Kidney epithelial cell (primary cell): ENCODE measurements at regions not wholly inside any gene's neighbourhood (a gene's known extent, or its start where the extent isn't known, plus 50 kb on each side); places are given as distances from the start of the nearest gene placed in this dataset.
A peak's percentile ranks its signal among the peaks of the same experiment; 100 is the strongest.

ENCODE experiments used
- DNase-seq: peaks from one replicate; pipeline ENCODE4 v3.0.0-alpha.2; 2010; ENCODE audit warnings: low read depth
- H3K27me3 ChIP-seq: 2 replicates; pipeline ENCODE4 v1.6.0; 2011; ENCODE audit warnings: low read length; ENCODE audit not compliant: control insufficient read depth, insufficient read depth
- H3K36me3 ChIP-seq: 2 replicates; pipeline ENCODE4 v1.5.1; 2011; ENCODE audit warnings: low read length; ENCODE audit not compliant: control insufficient read depth, insufficient read depth
- H3K4me3 ChIP-seq: 2 replicates; pipeline ENCODE4 v1.5.1; 2011; ENCODE audit warnings: low read depth, mild to moderate bottlenecking, control low read depth, low read length
- TF ChIP-seq, protein P1 (sequence below): IDR thresholded peaks from 2 replicates; pipeline ENCODE4 v1.5.1; 2011; ENCODE audit warnings: mild to moderate bottlenecking, moderate library complexity, low read length, control low read depth, inconsistent platforms; ENCODE audit not compliant: insufficient read depth, poor library complexity, severe bottlenecking

DNA sequence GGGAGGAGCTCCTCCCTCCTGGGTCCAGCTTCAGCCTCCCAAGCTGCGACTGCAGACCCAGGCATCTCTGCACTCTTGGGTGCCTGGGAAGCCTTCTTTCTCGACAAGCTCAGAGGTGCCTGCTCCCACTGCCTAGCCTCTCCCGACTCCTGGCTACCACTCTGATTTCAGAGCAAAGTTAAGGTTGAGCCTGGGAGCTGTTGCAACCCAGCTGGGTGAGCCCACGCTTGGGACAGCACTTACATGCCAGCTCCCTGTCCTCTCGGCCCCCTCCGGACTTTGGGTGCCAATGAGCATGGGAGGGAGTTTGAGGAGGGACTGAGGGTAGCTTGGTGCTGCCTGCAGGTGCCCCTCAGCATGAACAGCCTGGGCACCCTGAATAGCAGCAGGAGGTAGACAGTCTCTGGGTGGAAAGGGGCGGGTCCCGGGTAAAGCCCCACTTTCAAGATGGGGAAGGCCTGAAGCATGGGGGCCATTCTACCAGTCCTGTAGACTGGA, 1383.4 kb upstream of the PCDH20 start:
- no peak for DNase-seq
- TF ChIP-seq, protein P1, sequence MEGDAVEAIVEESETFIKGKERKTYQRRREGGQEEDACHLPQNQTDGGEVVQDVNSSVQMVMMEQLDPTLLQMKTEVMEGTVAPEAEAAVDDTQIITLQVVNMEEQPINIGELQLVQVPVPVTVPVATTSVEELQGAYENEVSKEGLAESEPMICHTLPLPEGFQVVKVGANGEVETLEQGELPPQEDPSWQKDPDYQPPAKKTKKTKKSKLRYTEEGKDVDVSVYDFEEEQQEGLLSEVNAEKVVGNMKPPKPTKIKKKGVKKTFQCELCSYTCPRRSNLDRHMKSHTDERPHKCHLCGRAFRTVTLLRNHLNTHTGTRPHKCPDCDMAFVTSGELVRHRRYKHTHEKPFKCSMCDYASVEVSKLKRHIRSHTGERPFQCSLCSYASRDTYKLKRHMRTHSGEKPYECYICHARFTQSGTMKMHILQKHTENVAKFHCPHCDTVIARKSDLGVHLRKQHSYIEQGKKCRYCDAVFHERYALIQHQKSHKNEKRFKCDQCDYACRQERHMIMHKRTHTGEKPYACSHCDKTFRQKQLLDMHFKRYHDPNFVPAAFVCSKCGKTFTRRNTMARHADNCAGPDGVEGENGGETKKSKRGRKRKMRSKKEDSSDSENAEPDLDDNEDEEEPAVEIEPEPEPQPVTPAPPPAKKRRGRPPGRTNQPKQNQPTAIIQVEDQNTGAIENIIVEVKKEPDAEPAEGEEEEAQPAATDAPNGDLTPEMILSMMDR = no peak
- Histone ChIP-seq H3K4me3 (no peak overlapping the region), H3K27me3 (no peaks in the 10 kb centered on the region), H3K36me3 (no peaks in the 10 kb centered on the region)

DNA sequence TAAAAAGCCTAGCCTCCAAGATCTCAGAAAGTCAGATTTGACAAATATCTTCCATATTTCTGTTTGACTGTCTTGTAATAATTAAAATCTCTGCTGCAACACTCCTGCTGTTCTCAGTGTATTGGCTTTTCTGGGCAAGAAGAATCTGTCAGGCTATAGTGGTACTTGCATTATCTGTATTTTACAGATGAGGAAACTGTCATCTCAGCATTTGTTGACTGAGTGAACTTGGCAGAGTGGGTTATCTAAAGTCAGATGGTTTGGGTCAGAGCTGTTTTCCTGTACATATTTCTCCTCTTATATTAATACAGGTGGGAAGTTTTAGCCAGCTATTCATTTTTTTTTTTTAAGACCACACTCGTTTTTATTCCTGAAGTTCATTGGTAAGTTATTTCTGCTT, 1378.2 kb upstream of the PCDH20 start:
- Histone ChIP-seq H3K36me3 (no peaks in the 10 kb centered on the region), H3K4me3 (no peak overlapping the region), H3K27me3 (no peaks in the 10 kb centered on the region)
- no peak for DNase-seq
- TF ChIP-seq, protein P1 = no peak

DNA sequence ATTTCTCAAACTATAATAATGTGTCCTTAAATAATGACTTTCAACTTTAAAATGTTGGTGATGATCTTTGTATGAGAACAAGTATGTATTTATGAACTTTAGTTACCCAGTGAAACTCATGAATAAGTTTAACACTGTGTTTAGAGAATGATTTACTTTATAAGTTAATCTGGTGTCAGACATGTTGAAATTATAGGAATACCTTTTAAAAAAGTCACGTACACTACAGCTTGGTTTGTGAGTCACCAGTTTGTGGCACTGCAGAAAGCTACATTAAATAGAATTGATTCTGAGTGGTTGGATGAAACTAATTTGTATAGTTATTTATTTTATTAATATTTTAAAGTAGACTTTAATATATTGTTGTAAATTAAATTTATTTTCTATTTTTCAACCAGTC, 1366.2 kb upstream of the PCDH20 start:
- TF ChIP-seq, protein P1 = no peak
- no peaks in the 10 kb centered on the region for H3K36me3 ChIP-seq
- H3K27me3 ChIP-seq = no peaks in the 10 kb centered on the region
- H3K4me3 ChIP-seq = no peak overlapping the region
- DNase-seq = peak; percentile 7

DNA sequence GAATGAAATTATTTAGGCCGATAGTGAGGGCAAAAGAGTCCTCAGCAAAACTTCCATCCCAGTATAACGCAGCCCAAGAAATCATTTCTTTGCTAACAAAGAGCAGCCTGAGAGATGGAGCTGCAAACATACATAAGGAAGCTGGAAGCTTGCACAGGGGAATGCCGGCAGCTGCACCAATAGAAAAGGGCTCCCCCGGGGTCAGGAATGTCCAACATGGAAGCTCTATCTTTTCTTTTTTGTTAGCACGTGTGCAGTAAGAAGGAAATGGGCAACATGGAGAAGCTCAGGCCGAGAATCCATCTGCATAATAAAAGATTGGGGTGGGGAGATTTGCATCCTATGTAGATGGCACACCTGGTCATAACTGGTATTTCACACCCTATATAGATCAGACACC, 1363.5 kb upstream of the PCDH20 start:
- H3K27me3 ChIP-seq = no peaks in the 10 kb centered on the region
- TF ChIP-seq, protein P1 = no peak
- H3K4me3 ChIP-seq = no peak overlapping the region
- DNase-seq = no peak
- H3K36me3 ChIP-seq = no peaks in the 10 kb centered on the region

DNA sequence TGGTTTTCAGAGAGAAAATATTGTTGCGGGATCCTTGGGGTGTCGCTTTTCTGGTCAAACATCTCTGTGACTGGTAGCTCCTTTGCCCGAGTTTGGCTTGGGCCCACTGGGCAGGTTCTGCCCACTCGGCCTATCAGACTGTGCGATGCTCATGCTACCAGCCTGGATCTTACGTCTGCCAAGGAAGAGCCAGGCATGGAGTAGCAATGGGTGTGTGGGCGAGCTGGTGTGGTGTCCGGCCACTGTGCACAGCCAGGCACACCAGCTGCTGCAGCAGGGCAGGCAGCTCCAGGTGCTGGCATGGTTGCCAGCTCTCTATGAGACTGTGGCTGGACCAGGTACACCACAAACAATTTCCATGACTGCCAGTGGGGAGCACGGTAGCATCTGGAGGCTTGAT, 1351.8 kb upstream of the PCDH20 start:
- Histone ChIP-seq H3K36me3 (no peaks in the 10 kb centered on the region), H3K4me3 (no peak overlapping the region), H3K27me3 (no peaks in the 10 kb centered on the region)
- no peak for DNase-seq
- TF ChIP-seq, protein P1 = no peak

DNA sequence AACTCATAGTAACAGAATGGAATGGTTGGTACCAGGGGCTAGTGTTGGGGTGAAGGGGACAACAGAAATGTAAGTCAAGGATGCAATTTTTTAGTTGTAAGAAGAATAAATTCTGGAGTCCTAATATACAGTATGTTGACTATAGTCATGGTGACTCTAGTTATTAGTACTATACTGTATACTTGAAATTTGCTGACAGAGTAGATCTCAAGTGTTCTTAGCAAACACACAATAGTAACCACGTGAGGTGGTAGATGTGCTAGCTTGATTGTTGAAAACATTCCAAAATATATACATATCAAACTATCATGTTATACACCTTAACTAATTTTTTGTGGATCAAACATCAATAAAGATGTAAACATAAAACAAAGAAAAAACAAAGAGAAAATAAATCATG, 1345.1 kb upstream of the PCDH20 start:
- DNase-seq = no peak
- Histone ChIP-seq H3K36me3 (no peaks in the 10 kb centered on the region), H3K4me3 (no peak overlapping the region), H3K27me3 (no peaks in the 10 kb centered on the region)
- TF ChIP-seq, protein P1 = no peak
